ENCODE measurements at regions not wholly inside any gene's neighbourhood (a gene's known extent, or its start where the extent isn't known, plus 50 kb on each side); places are given as distances from the start of the nearest gene placed in this dataset.
"Not testable (repeated sequence)": the region's sequence is repeated elsewhere in the genome, so short reads cannot be mapped to it uniquely, and the experiment has no call there.

DNA sequence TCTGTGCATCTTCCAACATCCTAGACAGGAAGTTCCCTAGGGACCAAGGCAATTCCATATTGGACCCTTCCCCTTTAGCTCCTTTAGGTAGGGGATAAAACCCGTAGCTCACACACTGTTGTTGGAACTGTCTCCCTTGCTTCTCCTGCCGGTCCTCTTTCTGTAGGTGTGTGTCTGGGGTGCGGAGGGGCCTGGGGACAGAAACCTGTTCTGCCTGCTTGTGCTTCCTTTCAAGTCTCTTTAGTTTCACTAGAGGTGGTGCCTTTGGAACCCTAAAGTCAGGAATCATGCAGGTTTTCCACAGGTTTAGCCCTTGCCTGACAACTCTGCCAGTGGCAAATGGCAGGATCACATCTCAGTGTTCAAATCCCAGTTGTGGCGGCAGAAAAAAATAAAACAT, 74.6 kb upstream of the PTGFRN start:
- ATAC-seq (ENCODE audit: low read depth in 2 of 2) (no peak), DNase-seq (no peak)
- Mint-ChIP-seq H3K27me3 (peaks cover 4 to 9% (median 4%) of the 10 kb centered on the region in 3 donors), H3K9me3 (peaks cover 2 to 24% (median 7%) of the 10 kb centered on the region in 7 donors), H3K4me1 (no peaks in the 10 kb centered on the region), H3K36me3 (peaks cover 0 to 12% of the 10 kb centered on the region in 2 donors), H3K4me3 (no peak overlapping the region), H3K27ac (peak overlapping the region in 1 of 6 donors; percentile 64)

DNA sequence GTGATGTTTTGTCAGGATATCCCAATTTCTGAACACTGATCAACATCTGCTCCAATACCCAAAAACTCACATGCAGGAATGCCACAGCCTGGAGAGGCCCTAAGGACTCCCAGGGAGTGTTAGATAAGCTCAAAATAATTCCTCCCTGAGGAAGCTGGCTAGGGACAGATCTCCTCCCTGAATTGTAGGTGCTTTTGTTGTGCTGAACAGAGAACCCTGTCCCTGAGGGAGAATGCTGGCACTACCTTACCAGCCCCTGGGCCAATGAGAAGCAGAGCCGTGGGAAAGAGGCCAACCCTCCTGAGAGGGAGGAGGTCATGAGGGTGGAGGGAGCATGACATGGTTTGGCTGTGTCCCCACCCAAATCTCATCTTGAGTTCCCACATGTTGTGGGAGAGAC, 73.6 kb upstream of the PTGFRN start:
- no peak for ATAC-seq (ENCODE audit: low read depth in 2 of 2)
- no peak for DNase-seq
- Mint-ChIP-seq H3K36me3 (peaks cover 0 to 12% of the 10 kb centered on the region in 2 donors), H3K9me3 (peaks cover 2 to 24% (median 7%) of the 10 kb centered on the region in 7 donors), H3K4me1 (no peaks in the 10 kb centered on the region), H3K4me3 (no peak overlapping the region), H3K27me3 (peaks cover 4 to 9% (median 4%) of the 10 kb centered on the region in 3 donors), H3K27ac (no peak overlapping the region)

DNA sequence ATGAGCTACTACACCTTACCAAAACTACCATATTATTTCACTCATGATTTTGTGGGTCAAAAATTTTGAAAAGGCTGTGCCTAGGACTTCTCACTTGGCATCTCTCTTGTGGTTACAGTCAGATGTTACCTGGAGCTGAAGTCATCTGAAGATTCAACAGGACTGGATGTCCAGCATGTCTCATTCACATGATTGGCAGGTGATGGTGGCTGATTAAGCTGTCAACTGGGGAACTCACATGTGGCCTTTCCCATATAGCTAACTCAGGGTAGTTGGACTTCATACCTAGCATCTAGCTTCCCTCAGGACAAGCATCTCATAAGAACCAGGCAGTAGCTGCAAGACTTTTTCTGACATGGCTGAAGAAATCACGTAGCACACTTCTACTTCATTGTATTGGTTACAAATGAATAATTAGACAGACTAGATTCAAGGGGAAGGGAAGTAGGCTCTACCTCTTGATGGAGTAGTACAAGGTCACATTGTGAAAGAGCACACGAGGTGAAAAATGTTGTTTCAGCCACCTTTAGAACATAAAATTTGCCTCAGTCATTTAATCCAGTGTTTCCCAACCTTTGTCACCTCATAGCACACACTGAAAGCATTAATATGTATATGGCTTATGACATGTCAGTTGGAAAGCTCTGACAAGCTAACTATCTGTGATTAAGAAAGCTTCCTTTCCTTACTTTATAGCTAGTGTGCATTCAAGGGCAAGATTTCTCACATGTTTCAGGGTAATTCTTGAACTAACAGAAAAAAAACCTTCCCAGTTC, 68.0 kb upstream of the PTGFRN start:
- peaks cover 4 to 10% (median 9%) of the 10 kb centered on the region in 3 donors for H3K27me3 Mint-ChIP-seq
- no peak overlapping the region for H3K27ac Mint-ChIP-seq
- H3K4me1 Mint-ChIP-seq, result no peaks in the 10 kb centered on the region
- H3K9me3 Mint-ChIP-seq, result peaks cover 5 to 35% (median 8%) of the 10 kb centered on the region in 7 donors
- no peak for DNase-seq
- no peak for ATAC-seq (ENCODE audit: low read depth in 2 of 2)
- H3K36me3 Mint-ChIP-seq, result peaks cover 0 to 10% of the 10 kb centered on the region in 2 donors
- H3K4me3 Mint-ChIP-seq, result no peak overlapping the region

DNA sequence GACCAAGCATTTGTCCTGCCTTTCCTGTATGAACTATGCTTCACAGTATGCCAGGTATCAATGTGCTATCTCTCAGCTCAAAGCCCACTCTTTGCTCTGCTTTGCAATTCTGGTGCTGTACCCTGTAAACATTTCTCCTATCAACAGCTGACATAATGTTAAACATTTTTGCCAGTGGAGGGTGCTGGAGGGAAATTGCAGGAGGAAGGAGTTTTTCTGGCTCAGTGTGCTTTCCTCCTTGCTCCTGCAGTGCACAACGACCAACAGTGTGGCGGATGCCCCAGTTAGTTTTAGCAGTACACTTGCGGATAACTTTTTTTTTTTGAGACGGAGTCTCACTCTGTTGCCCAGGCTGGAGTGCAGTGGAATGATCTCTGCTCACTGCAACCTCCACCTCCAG, 67.1 kb upstream of the PTGFRN start:
- Mint-ChIP-seq H3K27me3 (peaks cover under 1 to 10% (median 4%) of the 10 kb centered on the region in 3 donors), H3K36me3 (peaks cover 0 to 1% of the 10 kb centered on the region in 2 donors), H3K4me1 (no peaks in the 10 kb centered on the region), H3K4me3 (peak overlapping the region in 1 of 8 donors; percentile 42), H3K27ac (peak overlapping the region in 1 of 6 donors; percentile 10), H3K9me3 (peaks cover 0 to 26% (median 5%) of the 10 kb centered on the region in 7 donors)
- ATAC-seq (ENCODE audit: low read depth in 2 of 2) (no peak), DNase-seq (no peak)

DNA sequence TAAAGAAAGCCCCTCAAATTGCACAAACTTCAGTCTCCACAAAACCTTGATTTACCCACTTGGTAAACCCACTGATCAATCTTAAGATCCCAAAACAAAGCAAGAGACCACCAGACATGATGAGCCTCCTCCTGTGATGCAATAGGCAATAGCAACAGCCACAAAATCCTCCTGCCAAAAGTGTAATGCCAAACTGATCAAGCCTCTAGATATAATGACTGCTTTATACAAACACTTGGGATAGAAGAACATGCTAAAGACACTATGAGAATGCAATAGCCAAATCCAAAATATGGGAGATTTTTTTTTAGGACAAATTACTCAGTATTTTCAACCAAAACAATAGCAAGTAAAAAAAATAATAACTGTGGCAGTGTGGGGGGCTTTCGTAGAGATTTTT, 64.9 kb upstream of the PTGFRN start:
- Mint-ChIP-seq H3K27ac (no peak overlapping the region), H3K9me3 (peaks cover 0 to 12% (median 3%) of the 10 kb centered on the region in 7 donors), H3K27me3 (peaks cover 0 to 6% (median 0%) of the 10 kb centered on the region in 3 donors), H3K4me1 (no peaks in the 10 kb centered on the region), H3K4me3 (no peak overlapping the region), H3K36me3 (no peaks in the 10 kb centered on the region)
- ATAC-seq (ENCODE audit: low read depth in 2 of 2) (no peak), DNase-seq (no peak)

DNA sequence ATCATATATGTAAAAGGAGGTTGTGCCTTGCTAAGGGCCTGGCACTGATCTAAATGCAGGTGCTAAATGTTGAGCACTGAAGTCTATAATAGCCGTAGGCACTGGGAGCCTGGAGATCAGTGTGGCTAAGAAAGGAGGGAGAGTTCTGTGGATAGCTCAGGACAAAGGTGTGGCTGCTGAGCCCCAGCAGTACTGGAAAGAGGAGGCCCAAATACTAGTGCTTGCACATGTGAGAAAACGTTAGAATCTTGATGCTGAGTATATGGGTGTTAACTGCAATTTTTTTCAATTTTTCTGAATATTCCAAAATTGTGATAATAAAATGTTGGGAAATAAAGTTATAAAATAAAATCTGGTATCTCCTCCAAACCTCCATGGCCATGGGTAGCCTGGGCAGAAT, 62.5 kb upstream of the PTGFRN start:
- Mint-ChIP-seq H3K27ac (peak overlapping the region in 1 of 6 donors; percentile 65), H3K4me1 (no peaks in the 10 kb centered on the region), H3K36me3 (no peaks in the 10 kb centered on the region), H3K4me3 (no peak overlapping the region), H3K27me3 (no peaks in the 10 kb centered on the region), H3K9me3 (peaks cover 0 to 16% (median 5%) of the 10 kb centered on the region in 7 donors)
- no peak for DNase-seq
- no peak for ATAC-seq (ENCODE audit: low read depth in 2 of 2)

DNA sequence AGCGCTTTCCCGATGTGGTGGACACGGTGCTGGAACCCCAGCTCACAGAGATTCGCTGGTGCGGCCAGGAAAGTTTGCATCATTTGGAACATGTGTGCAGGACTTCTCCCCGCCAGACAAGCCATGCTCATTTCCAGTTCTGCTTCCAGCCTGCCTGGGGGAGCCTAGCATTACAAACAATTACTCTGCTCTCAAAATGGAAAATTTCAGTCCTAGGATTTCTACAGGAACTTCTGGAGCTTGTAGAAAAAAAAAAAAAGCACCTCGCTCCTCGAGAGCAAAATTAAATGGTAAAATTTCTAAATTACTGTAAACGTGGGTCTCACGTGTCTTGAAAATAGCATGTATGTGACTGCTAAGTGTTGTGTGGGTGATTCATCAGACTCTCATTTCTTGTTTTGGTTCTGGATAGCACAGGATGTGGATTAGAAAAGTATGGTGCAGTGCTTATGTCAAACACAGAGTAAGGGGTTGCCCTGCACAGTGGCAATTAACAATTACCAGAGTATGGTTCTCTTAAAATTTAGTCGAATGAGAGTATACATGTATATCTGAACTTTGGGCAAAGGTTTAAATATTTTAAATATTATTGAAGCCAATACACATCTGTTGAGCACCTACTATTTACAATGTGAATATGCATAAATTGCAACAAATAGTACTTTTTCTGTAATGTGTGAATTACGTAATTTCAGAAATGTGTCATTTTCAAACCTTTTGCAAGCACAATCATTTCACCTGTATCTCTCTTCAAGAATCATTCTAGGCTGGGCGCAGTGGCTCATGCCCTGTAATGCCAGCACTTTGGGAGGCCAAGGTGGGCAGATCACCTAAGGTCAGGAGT, 61.8 kb upstream of the PTGFRN start:
- H3K36me3 Mint-ChIP-seq, result no peaks in the 10 kb centered on the region
- no peaks in the 10 kb centered on the region for H3K27me3 Mint-ChIP-seq
- no peak overlapping the region for H3K27ac Mint-ChIP-seq
- DNase-seq (no peak), ATAC-seq (ENCODE audit: low read depth in 2 of 2) (no peak)
- H3K4me1 Mint-ChIP-seq, result no peaks in the 10 kb centered on the region
- H3K4me3 Mint-ChIP-seq, result no peak overlapping the region
- peaks cover 0 to 16% (median 5%) of the 10 kb centered on the region in 7 donors for H3K9me3 Mint-ChIP-seq

DNA sequence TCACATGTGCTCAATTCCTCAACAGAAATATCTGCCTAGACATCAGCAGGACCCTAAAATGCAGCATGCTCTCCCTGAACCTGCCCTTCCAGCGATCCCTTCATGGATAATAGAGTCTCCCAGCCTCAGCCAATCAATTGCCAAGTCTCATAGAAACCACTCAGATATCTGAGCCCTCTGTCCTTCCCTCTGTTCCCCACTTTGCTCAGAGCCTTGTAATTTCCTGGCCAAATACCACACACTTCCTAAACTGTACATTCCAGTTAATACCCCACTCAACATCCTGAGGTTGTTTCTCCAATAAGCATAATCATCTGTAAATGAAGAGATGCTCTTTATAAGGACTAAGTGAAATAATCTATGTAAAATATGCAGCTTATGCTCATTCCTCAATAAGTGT, 59.3 kb upstream of the PTGFRN start:
- H3K4me3 Mint-ChIP-seq, result no peak overlapping the region

DNA sequence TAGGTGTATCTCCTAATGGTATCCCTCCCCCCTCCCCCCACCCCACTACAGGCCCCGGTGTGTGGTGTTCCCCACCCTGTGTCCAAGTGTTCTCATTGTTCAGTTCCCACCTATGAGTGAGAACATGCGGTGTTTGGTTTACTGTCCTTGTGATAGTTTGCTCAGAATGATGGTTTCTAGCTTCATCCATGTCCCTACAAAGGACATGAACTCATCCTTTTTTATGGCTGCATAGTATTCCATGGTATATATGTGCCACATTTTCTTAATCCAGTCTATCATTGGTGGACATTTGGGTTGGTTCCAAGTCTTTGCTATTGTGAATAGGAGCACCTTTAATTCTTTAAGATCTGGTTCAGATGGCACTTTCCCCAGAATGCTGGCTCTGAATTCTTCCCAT, 58.5 kb upstream of the PTGFRN start:
- H3K27ac Mint-ChIP-seq; H3K36me3 Mint-ChIP-seq; H3K4me1 Mint-ChIP-seq; DNase-seq; H3K9me3 Mint-ChIP-seq; H3K4me3 Mint-ChIP-seq; H3K27me3 Mint-ChIP-seq; ATAC-seq (ENCODE audit: low read depth in 2 of 2): not testable (repeated sequence)

More for the DNA sequence above, 59.3 kb upstream of the PTGFRN start:
- Mint-ChIP-seq H3K27me3 (no peaks in the 10 kb centered on the region), H3K27ac (no peak overlapping the region), H3K4me1 (no peaks in the 10 kb centered on the region), H3K9me3 (peaks cover 0 to 5% (median 1%) of the 10 kb centered on the region in 7 donors), H3K36me3 (no peaks in the 10 kb centered on the region)
- DNase-seq (no peak), ATAC-seq (ENCODE audit: low read depth in 2 of 2) (no peak)

DNA sequence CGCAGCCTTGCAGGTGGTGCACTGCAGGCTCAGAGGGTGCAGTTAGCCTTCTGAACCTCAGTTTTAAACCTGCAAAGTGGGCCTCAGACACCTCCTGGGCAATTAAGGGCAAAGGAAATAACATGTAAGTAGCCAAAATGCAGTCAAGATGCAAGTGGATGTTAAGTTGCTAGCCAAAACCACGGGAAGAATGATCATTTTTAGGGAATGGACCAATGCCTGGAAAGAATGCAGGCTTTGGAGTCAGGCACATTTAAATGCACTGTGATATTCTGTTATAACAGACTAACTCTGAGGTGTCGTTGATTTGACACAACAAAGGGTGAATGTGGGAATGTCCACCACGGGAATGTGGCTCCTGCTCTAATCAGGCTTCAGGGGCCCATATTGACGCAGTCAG, 57.9 kb upstream of the PTGFRN start:
- no peaks in the 10 kb centered on the region for H3K27me3 Mint-ChIP-seq
- peaks cover 0 to 4% (median 0%) of the 10 kb centered on the region in 7 donors for H3K9me3 Mint-ChIP-seq
- no peaks in the 10 kb centered on the region for H3K4me1 Mint-ChIP-seq
- no peak overlapping the region for H3K4me3 Mint-ChIP-seq
- no peaks in the 10 kb centered on the region for H3K36me3 Mint-ChIP-seq
- DNase-seq, result no peak
- no peak overlapping the region for H3K27ac Mint-ChIP-seq
- no peak for ATAC-seq (ENCODE audit: low read depth in 2 of 2)

DNA sequence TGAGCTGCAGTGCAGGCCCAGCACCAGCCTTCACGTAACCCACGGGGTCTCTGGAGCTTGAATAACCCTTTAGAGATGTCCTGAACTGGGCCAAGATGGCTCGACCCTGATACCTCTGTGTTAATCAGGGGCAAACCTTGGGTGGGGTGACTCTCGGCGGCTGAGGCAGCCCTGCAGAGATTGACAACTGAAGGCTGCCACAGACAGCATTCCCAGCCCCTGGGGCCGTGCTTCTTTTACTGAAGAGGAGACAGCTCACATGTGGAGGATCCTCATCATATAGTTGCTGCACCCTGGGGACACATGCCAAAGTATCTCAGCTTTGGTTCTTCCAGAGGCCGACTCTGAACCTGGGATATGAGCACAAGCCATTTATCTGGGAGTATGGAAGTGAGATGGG, 57.3 kb upstream of the PTGFRN start:
- H3K9me3 Mint-ChIP-seq, result peaks cover 0 to 4% (median 0%) of the 10 kb centered on the region in 7 donors
- no peak overlapping the region for H3K27ac Mint-ChIP-seq
- no peak for DNase-seq
- H3K27me3 Mint-ChIP-seq, result no peaks in the 10 kb centered on the region
- H3K4me1 Mint-ChIP-seq, result no peaks in the 10 kb centered on the region
- no peak overlapping the region for H3K4me3 Mint-ChIP-seq
- no peaks in the 10 kb centered on the region for H3K36me3 Mint-ChIP-seq
- ATAC-seq (ENCODE audit: low read depth in 2 of 2), result no peak

DNA sequence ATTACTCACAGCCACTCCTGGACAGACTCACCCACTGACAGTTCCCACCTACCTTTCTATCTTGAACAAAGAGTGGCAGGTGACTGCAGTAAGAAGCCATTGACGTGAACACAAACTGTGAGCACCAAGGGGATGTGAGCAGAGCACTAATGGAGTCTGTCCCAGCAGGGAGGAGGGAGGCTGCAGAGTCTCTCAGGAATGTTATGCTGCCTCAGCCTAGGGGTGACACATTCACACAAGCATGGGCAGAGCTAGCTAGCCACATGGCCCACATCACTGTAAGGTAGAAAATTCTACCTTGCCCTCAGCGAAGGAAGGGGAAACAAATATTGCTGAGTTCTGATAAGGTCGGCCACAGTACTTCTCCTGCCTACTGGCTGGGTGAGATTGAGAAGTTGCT, 56.8 kb upstream of the PTGFRN start:
- Mint-ChIP-seq H3K4me1 (no peaks in the 10 kb centered on the region), H3K4me3 (no peak overlapping the region), H3K27me3 (no peaks in the 10 kb centered on the region), H3K27ac (no peak overlapping the region), H3K36me3 (no peaks in the 10 kb centered on the region), H3K9me3 (peaks cover 0 to 4% (median 0%) of the 10 kb centered on the region in 7 donors)
- ATAC-seq (ENCODE audit: low read depth in 2 of 2), result no peak
- DNase-seq, result no peak

DNA sequence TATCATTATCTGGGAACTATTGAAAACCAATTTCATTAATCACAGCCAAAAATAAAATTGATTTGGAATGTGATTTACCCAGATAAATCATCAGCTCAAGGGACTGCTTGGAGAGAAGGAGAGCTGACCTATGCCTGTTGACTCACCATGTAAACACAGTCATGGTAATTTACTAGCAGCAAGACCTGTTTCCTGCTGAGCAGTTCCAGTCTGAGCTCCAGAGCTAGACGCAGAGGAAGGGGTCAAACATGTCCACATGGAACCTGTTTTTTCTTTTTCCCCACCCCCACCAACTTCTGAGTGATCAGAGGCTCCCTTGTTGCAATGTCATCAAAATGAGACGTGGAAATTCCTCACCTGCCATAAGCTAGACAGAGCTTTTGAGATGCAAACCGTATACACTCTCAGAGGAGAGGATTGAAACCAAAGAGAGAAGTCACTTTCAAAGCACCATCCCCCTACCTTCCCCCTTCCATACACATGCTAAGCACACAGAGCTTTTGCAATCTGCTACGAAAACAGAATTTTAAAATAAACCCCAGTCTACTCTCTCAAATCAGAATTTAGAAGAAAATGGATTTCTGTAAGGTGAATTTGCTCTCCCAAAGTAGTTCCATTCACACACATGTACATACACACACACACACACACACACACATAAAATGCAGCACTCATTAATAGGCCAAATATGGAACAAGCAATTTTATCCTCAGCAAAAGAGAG, 55.9 kb upstream of the PTGFRN start:
- Mint-ChIP-seq H3K4me3 (no peak overlapping the region), H3K4me1 (no peaks in the 10 kb centered on the region), H3K27me3 (no peaks in the 10 kb centered on the region), H3K9me3 (peaks cover 0 to 4% (median 0%) of the 10 kb centered on the region in 7 donors), H3K36me3 (no peaks in the 10 kb centered on the region), H3K27ac (no peak overlapping the region)
- ATAC-seq (ENCODE audit: low read depth in 2 of 2), result no peak
- no peak for DNase-seq
